ENCODE measurements at regions not wholly inside any gene's neighbourhood (a gene's known extent, or its start where the extent isn't known, plus 50 kb on each side); places are given as distances from the start of the nearest gene placed in this dataset.

- Histone ChIP-seq H3K4me3 (no peak overlapping the region), H3K4me1 (ENCODE audit: control insufficient read depth in 1 of 2, low read depth in 2 of 2) (no peaks in the 10 kb centered on the region), H3K9me3 (no peaks in the 10 kb centered on the region), H3K27ac (no peak overlapping the region), H3K27me3 (replicated peaks; ENCODE audit: insufficient read depth) (no peaks in the 10 kb centered on the region), H3K36me3 (no peaks in the 10 kb centered on the region)
- no peak for ATAC-seq (ENCODE audit: insufficient number of reproducible peaks, low FRiP score, low read depth)
- DNase-seq (ENCODE audit: low spot score), result no peak
- TF ChIP-seq, protein P1, sequence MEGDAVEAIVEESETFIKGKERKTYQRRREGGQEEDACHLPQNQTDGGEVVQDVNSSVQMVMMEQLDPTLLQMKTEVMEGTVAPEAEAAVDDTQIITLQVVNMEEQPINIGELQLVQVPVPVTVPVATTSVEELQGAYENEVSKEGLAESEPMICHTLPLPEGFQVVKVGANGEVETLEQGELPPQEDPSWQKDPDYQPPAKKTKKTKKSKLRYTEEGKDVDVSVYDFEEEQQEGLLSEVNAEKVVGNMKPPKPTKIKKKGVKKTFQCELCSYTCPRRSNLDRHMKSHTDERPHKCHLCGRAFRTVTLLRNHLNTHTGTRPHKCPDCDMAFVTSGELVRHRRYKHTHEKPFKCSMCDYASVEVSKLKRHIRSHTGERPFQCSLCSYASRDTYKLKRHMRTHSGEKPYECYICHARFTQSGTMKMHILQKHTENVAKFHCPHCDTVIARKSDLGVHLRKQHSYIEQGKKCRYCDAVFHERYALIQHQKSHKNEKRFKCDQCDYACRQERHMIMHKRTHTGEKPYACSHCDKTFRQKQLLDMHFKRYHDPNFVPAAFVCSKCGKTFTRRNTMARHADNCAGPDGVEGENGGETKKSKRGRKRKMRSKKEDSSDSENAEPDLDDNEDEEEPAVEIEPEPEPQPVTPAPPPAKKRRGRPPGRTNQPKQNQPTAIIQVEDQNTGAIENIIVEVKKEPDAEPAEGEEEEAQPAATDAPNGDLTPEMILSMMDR (IDR thresholded peaks at IDR 0.05), result no peak
These were observed 573.0 kb upstream of the SLITRK1 start for GRCh38 chr13:84455143-84455905.

DNA sequence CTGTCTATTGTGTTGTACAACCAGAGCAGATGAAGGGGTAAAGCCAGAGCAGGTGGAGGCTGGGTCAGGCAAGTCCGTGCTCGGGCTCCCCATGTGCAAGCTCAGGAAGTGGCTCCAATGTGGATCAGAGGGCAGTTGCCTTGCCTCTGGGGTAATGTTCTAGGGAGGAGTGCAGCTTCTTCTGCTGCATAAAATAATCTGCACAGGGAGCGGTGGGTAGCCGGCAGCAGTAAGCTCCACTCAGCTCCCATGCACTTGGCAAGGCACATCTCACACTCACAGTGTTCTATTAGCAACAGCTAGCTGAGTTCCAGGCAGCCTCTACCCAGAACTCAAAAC, 565.3 kb upstream of the SLITRK1 start:
- Histone ChIP-seq H3K27me3 (replicated peaks; ENCODE audit: insufficient read depth) (no peaks in the 10 kb centered on the region), H3K4me3 (no peak overlapping the region), H3K27ac (no peak overlapping the region), H3K4me1 (ENCODE audit: control insufficient read depth in 1 of 2, low read depth in 2 of 2) (no peaks in the 10 kb centered on the region), H3K9me3 (peaks cover 3% of the 10 kb centered on the region), H3K36me3 (no peaks in the 10 kb centered on the region)
- no peak for ATAC-seq (ENCODE audit: insufficient number of reproducible peaks, low FRiP score, low read depth)
- DNase-seq (ENCODE audit: low spot score), result no peak
- TF ChIP-seq, protein P1 (IDR thresholded peaks at IDR 0.05), result no peak

- no peak for DNase-seq (ENCODE audit: low spot score)
- Histone ChIP-seq H3K27me3 (replicated peaks; ENCODE audit: insufficient read depth) (no peaks in the 10 kb centered on the region), H3K4me3 (no peak overlapping the region), H3K4me1 (ENCODE audit: control insufficient read depth in 1 of 2, low read depth in 2 of 2) (no peaks in the 10 kb centered on the region), H3K9me3 (peaks cover 3% of the 10 kb centered on the region), H3K36me3 (no peaks in the 10 kb centered on the region), H3K27ac (no peak overlapping the region)
- TF ChIP-seq, protein P1 (IDR thresholded peaks at IDR 0.05), result no peak
- no peak for ATAC-seq (ENCODE audit: insufficient number of reproducible peaks, low FRiP score, low read depth)
These were observed 564.8 kb upstream of the SLITRK1 start for GRCh38 chr13:84446972-84447639.

DNA sequence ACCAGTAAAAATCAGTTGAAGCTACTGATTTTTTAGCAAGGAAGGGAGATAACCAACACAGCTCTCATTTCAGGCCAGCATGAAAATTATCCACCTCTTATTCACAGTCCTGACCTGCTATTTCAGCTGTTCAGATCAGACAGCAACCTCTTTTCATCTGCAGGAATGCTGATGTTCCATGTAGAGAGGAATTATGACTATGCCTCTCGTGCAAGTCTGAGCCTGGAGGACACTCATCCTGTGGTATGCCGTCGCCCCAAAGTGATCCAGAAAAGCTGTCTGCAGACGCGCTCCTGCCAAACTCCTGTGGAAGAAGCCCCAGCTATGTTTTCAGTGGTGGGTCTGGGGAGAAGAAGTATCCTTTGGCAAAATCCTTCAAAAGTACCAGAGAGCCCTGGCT, 563.5 kb upstream of the SLITRK1 start:
- no peak for DNase-seq (ENCODE audit: low spot score)
- Histone ChIP-seq H3K36me3 (no peaks in the 10 kb centered on the region), H3K27ac (no peak overlapping the region), H3K27me3 (replicated peaks; ENCODE audit: insufficient read depth) (no peaks in the 10 kb centered on the region), H3K9me3 (peaks cover 3% of the 10 kb centered on the region), H3K4me1 (ENCODE audit: control insufficient read depth in 1 of 2, low read depth in 2 of 2) (no peaks in the 10 kb centered on the region), H3K4me3 (no peak overlapping the region)
- TF ChIP-seq, protein P1 (IDR thresholded peaks at IDR 0.05), result no peak
- no peak for ATAC-seq (ENCODE audit: insufficient number of reproducible peaks, low FRiP score, low read depth)

DNA sequence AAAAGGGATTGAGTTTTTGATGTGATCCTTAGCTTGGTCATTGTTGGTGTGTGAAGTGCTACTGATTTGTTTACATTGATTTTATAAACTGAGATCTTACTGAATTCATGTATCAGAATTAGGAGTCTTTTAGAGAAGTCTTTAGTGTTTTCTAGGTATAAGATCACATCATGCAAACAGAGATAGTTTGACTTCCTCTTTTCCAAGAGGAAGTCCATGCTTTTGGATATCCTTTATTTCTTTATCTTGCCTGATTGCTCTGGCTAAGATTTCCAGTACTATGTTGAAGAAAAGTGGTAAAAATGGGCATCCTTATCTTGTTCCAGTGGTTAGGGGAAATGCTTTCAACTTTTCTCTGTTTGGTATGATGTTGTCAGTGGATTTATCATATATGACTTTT, 561.2 kb upstream of the SLITRK1 start:
- no peak for ATAC-seq (ENCODE audit: insufficient number of reproducible peaks, low FRiP score, low read depth)
- H3K27ac ChIP-seq, result no peak overlapping the region
- H3K9me3 ChIP-seq, result peaks cover 3% of the 10 kb centered on the region
- H3K36me3 ChIP-seq, result no peaks in the 10 kb centered on the region
- no peak overlapping the region for H3K4me3 ChIP-seq
- H3K27me3 ChIP-seq (replicated peaks; ENCODE audit: insufficient read depth), result no peaks in the 10 kb centered on the region
- H3K4me1 ChIP-seq (ENCODE audit: control insufficient read depth in 1 of 2, low read depth in 2 of 2), result no peaks in the 10 kb centered on the region
- DNase-seq (ENCODE audit: low spot score), result no peak
- TF ChIP-seq, protein P1 (IDR thresholded peaks at IDR 0.05), result no peak
